ENCODE measurements at regions not wholly inside any gene's neighbourhood (a gene's known extent, or its start where the extent isn't known, plus 50 kb on each side); places are given as distances from the start of the nearest gene placed in this dataset.
A peak's percentile ranks its signal among the peaks of the same experiment; 100 is the strongest.

DNA sequence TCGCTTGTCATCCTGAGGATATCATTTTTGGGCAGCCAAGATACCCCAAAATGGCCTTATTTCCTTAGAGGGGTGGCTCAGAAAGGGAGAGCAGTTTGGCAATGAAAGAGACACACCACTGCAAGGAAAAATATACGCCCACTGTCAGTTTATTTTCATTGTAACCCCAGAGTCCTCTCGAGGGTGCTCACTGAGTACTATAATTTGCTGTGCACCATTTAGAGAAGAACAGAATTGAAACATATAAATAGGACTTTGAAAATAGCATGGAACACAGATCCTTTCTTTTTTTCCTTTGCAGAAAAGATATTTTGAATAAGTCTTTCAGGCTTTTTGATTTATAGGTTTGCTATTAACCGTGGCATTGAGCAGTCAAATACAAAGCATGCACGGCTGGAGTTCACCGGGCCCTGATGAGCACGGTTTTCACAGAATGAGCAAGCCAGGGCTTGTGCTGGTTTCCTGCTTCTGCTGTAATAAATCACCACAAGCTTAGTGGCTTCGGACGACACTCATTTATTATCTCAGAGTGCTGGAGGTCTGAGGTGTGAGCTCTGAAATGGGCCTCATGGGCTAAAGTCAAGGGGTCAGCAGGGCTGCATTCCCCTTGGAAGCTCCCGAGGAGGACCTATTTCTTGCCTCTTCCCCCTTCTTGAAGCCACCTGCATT, 152.3 kb downstream of the ZNF664 start:
- no peak overlapping the region for H3K4me3 ChIP-seq (ENCODE audit: control insufficient read depth, low read depth, low read length)
- TF ChIP-seq, protein P1, sequence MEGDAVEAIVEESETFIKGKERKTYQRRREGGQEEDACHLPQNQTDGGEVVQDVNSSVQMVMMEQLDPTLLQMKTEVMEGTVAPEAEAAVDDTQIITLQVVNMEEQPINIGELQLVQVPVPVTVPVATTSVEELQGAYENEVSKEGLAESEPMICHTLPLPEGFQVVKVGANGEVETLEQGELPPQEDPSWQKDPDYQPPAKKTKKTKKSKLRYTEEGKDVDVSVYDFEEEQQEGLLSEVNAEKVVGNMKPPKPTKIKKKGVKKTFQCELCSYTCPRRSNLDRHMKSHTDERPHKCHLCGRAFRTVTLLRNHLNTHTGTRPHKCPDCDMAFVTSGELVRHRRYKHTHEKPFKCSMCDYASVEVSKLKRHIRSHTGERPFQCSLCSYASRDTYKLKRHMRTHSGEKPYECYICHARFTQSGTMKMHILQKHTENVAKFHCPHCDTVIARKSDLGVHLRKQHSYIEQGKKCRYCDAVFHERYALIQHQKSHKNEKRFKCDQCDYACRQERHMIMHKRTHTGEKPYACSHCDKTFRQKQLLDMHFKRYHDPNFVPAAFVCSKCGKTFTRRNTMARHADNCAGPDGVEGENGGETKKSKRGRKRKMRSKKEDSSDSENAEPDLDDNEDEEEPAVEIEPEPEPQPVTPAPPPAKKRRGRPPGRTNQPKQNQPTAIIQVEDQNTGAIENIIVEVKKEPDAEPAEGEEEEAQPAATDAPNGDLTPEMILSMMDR (conservative IDR thresholded peaks at IDR 0.05; ENCODE audit: control insufficient read depth, insufficient read depth, low read depth, low read length): no peak
- DNase-seq (ENCODE audit: low read depth): no peak

DNA sequence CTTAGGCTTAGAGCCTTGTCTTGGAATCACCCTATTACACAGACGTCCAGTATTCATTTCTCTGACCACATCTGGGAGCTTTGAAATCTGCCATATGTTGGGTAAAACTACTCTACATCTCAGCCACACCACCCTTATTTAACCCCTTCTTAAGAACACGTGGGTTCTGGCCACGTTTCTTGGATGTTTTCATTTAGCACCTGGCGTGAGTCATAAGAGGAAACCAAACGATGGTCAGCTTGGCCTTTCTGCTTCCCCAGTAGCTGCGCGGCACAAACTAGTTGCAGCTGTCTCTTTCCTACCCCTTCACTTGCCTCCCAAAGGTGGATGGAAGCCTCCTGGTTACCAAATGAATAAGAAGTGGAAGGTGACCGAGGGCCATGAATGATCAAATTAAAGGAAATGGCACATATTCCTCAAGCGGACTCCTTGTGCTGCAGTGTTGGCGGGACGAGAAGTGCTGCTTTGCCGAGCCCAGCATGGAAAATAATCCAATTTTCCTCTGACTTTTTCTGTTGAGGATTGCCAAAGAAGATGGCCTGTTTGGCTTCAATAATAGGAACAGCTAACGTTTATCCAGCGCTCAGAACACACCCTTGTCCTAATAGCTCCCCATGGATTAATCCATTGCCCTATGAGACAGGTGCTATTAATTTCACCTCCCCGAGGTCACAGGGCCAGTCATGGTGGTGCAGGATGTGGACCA, 154.1 kb downstream of the ZNF664 start:
- TF ChIP-seq, protein P1 (conservative IDR thresholded peaks at IDR 0.05; ENCODE audit: control insufficient read depth, insufficient read depth, low read depth, low read length): no peak
- peak; percentile 25 for DNase-seq (ENCODE audit: low read depth)
- no peak overlapping the region for H3K4me3 ChIP-seq (ENCODE audit: control insufficient read depth, low read depth, low read length)

DNA sequence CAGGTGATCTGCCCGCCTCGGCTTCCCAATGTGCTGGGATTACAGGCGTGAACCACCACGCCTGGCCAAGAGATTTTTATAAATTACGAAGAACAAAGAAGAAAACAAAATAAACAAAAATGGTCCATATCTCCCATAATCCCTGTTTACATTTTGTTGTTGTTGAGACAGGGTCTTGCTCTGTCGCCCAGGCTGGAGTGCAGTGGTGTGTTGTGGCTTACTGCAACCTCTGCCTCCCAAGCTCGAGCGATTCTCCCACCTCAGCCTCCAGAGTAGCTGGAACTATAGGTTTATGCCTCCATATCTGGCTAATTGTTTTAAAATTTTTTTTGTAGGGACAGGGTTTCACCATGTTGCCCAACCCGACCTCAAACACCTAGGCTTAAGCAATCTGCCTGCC, 156.1 kb downstream of the ZNF664 start:
- no peak overlapping the region for H3K4me3 ChIP-seq (ENCODE audit: control insufficient read depth, low read depth, low read length)
- DNase-seq (ENCODE audit: low read depth): no peak
- TF ChIP-seq, protein P1 (conservative IDR thresholded peaks at IDR 0.05; ENCODE audit: control insufficient read depth, insufficient read depth, low read depth, low read length): no peak

DNA sequence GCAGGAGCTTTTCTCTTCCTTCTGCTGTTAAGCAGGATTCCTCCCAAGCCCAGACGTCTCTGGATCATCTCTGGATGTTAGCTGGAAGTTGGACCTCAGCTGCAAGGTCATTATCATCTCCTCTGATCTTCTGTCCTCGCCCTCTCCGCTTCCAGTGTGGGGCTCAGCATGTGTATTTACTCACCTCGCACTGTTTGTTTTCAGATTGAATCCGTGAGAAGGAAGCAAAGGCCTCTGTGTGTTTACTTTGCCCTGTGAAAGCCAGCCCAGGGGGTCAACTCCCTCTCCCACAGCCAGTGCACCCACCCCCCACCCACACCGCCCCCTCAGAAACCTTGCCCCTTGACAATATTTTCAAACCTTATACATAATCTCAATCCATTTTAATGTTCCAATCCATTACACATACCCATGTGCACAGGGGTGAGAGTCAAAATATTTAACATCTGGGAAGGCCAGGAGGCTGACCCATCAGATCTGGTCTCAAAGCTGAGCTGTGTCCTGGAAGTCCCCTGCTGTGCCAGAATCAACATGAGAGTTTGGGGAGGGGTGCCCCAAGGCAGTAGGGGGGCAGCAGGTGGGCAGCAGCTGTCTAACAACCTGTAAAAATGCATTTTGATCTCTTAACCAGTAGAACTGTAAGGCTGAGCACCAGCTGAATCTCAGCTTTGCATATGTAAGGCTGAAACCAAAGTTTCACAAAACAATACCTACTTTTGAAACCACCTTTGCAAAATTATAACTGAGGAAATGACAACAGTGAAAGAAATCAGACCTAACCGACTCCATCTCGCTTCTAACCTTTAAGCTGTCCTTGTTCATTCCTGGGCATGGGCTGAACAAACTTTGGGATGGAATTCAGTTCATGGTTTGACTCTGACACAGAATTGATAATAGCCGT, 157.9 kb downstream of the ZNF664 start:
- no peak for DNase-seq (ENCODE audit: low read depth)
- no peak overlapping the region for H3K4me3 ChIP-seq (ENCODE audit: control insufficient read depth, low read depth, low read length)
- TF ChIP-seq, protein P1 (conservative IDR thresholded peaks at IDR 0.05; ENCODE audit: control insufficient read depth, insufficient read depth, low read depth, low read length): no peak

DNA sequence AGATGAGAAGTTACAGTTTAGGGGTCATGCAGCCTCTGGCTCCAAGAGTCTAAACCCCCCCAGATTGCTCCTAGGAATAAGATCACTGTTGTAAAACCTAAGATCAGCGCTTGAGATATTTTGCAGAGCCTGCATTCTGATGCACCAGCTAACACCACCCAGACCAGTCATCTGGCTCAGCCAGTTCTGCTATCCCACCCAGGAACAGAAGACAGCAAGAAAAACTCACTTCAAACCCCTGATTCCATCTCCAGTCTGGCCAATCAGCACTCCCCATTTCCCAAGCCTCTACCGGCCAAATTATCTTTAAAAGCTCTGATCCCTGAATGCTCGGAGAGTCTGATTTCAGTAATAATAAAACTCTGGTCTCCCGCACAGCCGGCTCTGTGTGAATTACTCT, 158.6 kb downstream of the ZNF664 start:
- no peak overlapping the region for H3K4me3 ChIP-seq (ENCODE audit: control insufficient read depth, low read depth, low read length)
- TF ChIP-seq, protein P1 (conservative IDR thresholded peaks at IDR 0.05; ENCODE audit: control insufficient read depth, insufficient read depth, low read depth, low read length): no peak
- no peak for DNase-seq (ENCODE audit: low read depth)

DNA sequence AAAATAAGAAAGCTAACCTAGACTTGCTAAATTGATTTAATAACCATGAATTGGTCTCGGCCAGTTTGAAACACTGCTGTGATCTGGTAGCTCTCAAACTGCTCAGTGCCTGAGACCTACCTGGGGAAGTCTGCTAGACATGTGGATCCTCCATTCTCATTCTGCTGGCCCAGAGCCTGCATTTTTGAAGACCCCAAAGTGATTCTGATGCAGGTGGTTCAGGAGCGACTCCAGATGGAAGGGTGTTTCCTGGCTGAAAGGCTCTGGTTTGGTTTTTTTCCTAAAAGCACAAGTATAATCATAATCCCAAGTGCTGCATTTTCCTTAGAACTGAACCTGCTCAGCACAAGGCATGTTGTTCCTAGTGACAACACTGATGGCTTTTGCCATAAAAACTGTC, 159.5 kb downstream of the ZNF664 start:
- TF ChIP-seq, protein P1 (conservative IDR thresholded peaks at IDR 0.05; ENCODE audit: control insufficient read depth, insufficient read depth, low read depth, low read length): no peak
- H3K4me3 ChIP-seq (ENCODE audit: control insufficient read depth, low read depth, low read length): no peak overlapping the region
- no peak for DNase-seq (ENCODE audit: low read depth)
